Liver (tissue), 8 donors: ENCODE measurements at regions not wholly inside any gene's neighbourhood (a gene's known extent, or its start where the extent isn't known, plus 50 kb on each side); places are given as distances from the start of the nearest gene placed in this dataset.
A peak's percentile ranks its signal among the peaks of the same experiment; 100 is the strongest.

Source experiments
- DNase-seq: peaks from one replicate; pipeline ENCODE4 v3.0.0-alpha.2; 2017; ENCODE audit warnings: low spot score
- H3K27ac ChIP-seq, 2 donors: one replicate each; pipeline ENCODE4 v1.7.0; 2013; ENCODE audit warnings: inconsistent platforms in 2 of 2, low read length in 2 of 2, control low read depth in 1 of 2, low read depth in 1 of 2, mild to moderate bottlenecking in 1 of 2
- H3K27me3 ChIP-seq, 4 donors: one replicate each; pipeline versions ENCODE4 v1.6.1 to v1.7.0; 2013; ENCODE audit warnings: low read length in 3 of 4, inconsistent platforms in 1 of 4, mild to moderate bottlenecking in 1 of 4, moderate library complexity in 1 of 4; ENCODE audit not compliant: control insufficient read depth in 4 of 4, insufficient read depth in 4 of 4
- H3K36me3 ChIP-seq, 4 donors: one replicate each; pipeline versions ENCODE4 v1.6.1 to v1.7.0; 2013; ENCODE audit warnings: low read length in 3 of 4, mild to moderate bottlenecking in 3 of 4, low read depth in 1 of 4, moderate library complexity in 1 of 4; ENCODE audit not compliant: control insufficient read depth in 4 of 4, insufficient read depth in 3 of 4
- H3K4me1 ChIP-seq, 4 donors: one replicate each; pipeline versions ENCODE4 v1.6.1 to v1.7.0; 2013; ENCODE audit warnings: low read length in 3 of 4, mild to moderate bottlenecking in 3 of 4, moderate library complexity in 1 of 4; ENCODE audit not compliant: control insufficient read depth in 4 of 4, insufficient read depth in 4 of 4
- H3K4me3 ChIP-seq, 3 donors: one replicate each; pipeline versions ENCODE4 v1.6.1 to v1.7.0; 2013; ENCODE audit warnings: low read length in 3 of 3, control low read depth in 1 of 3, low read depth in 1 of 3, mild to moderate bottlenecking in 1 of 3
- H3K9ac ChIP-seq, 2 donors: one replicate each; pipeline ENCODE4 v1.7.0; 2013; ENCODE audit warnings: low read length in 2 of 2, mild to moderate bottlenecking in 2 of 2, moderate library complexity in 2 of 2, control low read depth in 1 of 2, low read depth in 1 of 2
- H3K9me3 ChIP-seq, 4 donors: one replicate each; pipeline versions ENCODE4 v1.6.1 to v1.7.0; 2013; ENCODE audit warnings: low read length in 3 of 4; ENCODE audit not compliant: control insufficient read depth in 4 of 4
- FOXA1 ChIP-seq: IDR thresholded peaks from 2 replicates; pipeline ENCODE4 v1.6.1; 2016; ENCODE audit warnings: antibody characterized with exemption
- FOXA2 ChIP-seq: IDR thresholded peaks from 2 replicates; pipeline ENCODE4 v1.6.1; 2016; ENCODE audit warnings: antibody characterized with exemption
- HNF4A ChIP-seq, 2 donors: conservative IDR thresholded peaks; 2 replicates each; pipeline ENCODE4 v1.6.1; 2016; ENCODE audit warnings: antibody characterized with exemption in 2 of 2, mild to moderate bottlenecking in 2 of 2
- HNF4G ChIP-seq: IDR thresholded peaks from 2 replicates; pipeline ENCODE4 v1.6.1; 2016; ENCODE audit warnings: antibody characterized with exemption
- JUND ChIP-seq, 2 donors: IDR thresholded peaks; 2 replicates each; pipeline ENCODE4 v1.6.1; 2016; ENCODE audit warnings: antibody characterized with exemption in 2 of 2
- NR2F2 ChIP-seq: IDR thresholded peaks from 2 replicates; pipeline ENCODE4 v1.6.1; 2016; ENCODE audit warnings: antibody characterized with exemption
- RAD21 ChIP-seq, 2 donors: IDR thresholded peaks; 2 replicates each; pipeline ENCODE4 v1.6.1; 2016; ENCODE audit warnings: antibody characterized with exemption in 2 of 2, mild to moderate bottlenecking in 2 of 2
- SP1 ChIP-seq: IDR thresholded peaks from 2 replicates; pipeline ENCODE4 v1.6.1; 2018; ENCODE audit warnings: antibody characterized with exemption, mild to moderate bottlenecking
- TAF1 ChIP-seq: conservative IDR thresholded peaks from 2 replicates; pipeline ENCODE4 v1.6.1; 2016; ENCODE audit warnings: antibody characterized with exemption, mild to moderate bottlenecking
- YY1 ChIP-seq: IDR thresholded peaks from 2 replicates; pipeline ENCODE4 v1.6.1; 2016; ENCODE audit warnings: antibody characterized with exemption, mild to moderate bottlenecking
- WGBS: extraction: QIAGEN DNeasy Blood & Tissue Kit; methylation state at CpG from one replicate; pipeline ENCODE4 v1.1.7; 2013; 5-methylcytosine and 5-hydroxymethylcytosine counted together
- TF ChIP-seq, protein P1 (sequence below): IDR thresholded peaks from 2 replicates; pipeline ENCODE4 v1.6.1; 2016; ENCODE audit warnings: antibody characterized with exemption
- TF ChIP-seq, protein P2 (sequence below): fragments of 150-350 bp; IDR thresholded peaks from 2 replicates; pipeline ENCODE4 v1.5.1; 2017; ENCODE audit warnings: improper control_type of control experiment, low read depth, low read length; ENCODE audit not compliant: missing input control
- TF ChIP-seq, protein P3 (sequence below): IDR thresholded peaks from 2 replicates; pipeline ENCODE4 v1.6.1; 2016; ENCODE audit warnings: antibody characterized with exemption, mild to moderate bottlenecking
- TF ChIP-seq, protein P4 (sequence below): IDR thresholded peaks from 2 replicates; pipeline ENCODE4 v1.6.1; 2016; ENCODE audit warnings: antibody characterized with exemption
- donor health status: healthy.
- donor health status: healthy.
- donor health status: healthy.
- donor health status: healthy.
- donor health status: healthy.

DNA sequence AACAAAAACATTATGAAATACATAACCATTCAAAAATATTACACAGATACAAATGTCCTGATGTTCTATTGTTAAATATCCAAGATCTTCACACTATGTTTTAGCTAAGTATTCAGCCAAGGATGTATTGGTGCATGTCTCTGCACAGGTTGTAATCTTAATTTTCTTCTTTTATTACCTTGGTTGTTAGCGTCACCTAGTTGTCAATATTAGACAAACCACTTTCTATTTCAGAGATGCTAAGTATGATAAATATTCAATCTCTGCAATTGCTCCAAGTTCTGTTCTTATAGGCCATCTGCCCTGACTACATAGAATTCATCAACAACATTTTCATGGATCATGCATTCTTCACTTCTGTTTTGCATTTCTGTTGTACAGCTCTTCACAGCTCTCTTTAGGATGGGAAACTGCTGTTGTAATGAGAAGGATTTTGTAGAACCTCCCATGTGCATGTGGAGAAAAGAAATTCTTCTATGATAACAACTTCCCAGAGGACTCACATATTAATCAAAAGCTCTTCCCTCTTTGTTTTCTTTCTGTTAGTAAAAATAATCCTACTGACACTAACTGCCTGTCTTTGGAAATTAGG, 380.1 kb downstream of the NUF2 start:
- H3K27ac ChIP-seq, result no peak overlapping the region
- no peak overlapping the region for H3K4me3 ChIP-seq
- H3K9ac ChIP-seq, result no peak overlapping the region
- 78% methylated on average over 1 of the region's 1 CpG for WGBS
- H3K27me3 ChIP-seq, result peaks cover 0 to 5% (median 2%) of the 10 kb centered on the region in 4 donors
- H3K36me3 ChIP-seq, result no peaks in the 10 kb centered on the region
- H3K9me3 ChIP-seq, result no peaks in the 10 kb centered on the region
- H3K4me1 ChIP-seq, result no peaks in the 10 kb centered on the region
- TF ChIP-seq SP1 (no peak), YY1 (no peak), FOXA1 (no peak), HNF4G (no peak), NR2F2 (no peak), RAD21 (IDR thresholded peaks at IDR 0.05) (peak; percentile 25 to 72)
- TF ChIP-seq, protein P1, sequence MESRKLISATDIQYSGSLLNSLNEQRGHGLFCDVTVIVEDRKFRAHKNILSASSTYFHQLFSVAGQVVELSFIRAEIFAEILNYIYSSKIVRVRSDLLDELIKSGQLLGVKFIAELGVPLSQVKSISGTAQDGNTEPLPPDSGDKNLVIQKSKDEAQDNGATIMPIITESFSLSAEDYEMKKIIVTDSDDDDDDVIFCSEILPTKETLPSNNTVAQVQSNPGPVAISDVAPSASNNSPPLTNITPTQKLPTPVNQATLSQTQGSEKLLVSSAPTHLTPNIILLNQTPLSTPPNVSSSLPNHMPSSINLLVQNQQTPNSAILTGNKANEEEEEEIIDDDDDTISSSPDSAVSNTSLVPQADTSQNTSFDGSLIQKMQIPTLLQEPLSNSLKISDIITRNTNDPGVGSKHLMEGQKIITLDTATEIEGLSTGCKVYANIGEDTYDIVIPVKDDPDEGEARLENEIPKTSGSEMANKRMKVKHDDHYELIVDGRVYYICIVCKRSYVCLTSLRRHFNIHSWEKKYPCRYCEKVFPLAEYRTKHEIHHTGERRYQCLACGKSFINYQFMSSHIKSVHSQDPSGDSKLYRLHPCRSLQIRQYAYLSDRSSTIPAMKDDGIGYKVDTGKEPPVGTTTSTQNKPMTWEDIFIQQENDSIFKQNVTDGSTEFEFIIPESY, result no peak
- TF ChIP-seq, protein P2, sequence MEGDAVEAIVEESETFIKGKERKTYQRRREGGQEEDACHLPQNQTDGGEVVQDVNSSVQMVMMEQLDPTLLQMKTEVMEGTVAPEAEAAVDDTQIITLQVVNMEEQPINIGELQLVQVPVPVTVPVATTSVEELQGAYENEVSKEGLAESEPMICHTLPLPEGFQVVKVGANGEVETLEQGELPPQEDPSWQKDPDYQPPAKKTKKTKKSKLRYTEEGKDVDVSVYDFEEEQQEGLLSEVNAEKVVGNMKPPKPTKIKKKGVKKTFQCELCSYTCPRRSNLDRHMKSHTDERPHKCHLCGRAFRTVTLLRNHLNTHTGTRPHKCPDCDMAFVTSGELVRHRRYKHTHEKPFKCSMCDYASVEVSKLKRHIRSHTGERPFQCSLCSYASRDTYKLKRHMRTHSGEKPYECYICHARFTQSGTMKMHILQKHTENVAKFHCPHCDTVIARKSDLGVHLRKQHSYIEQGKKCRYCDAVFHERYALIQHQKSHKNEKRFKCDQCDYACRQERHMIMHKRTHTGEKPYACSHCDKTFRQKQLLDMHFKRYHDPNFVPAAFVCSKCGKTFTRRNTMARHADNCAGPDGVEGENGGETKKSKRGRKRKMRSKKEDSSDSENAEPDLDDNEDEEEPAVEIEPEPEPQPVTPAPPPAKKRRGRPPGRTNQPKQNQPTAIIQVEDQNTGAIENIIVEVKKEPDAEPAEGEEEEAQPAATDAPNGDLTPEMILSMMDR, result peak; percentile 7
- no peak for DNase-seq

DNA sequence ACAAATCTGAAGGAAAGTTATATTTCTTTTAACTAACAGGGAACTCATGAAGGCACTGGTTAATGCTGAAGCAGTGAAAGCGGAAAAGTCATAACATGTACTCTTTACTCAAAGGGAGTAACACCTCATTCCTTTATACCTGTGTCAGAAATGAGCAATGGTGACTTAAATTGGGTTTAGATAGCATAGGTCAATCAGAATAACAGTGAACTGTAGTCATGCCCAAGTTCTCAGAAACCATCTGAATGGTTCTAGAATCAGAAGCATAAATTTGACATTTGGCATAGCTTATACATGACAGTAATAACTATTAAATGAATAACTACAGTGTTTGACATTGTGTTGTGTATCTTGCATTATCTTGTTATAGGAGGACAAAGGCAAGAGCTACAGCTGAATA, 382.0 kb downstream of the NUF2 start:
- WGBS, result 79% methylated on average over 1 of the region's 1 CpG

More for the DNA sequence above, 382.0 kb downstream of the NUF2 start:
- Histone ChIP-seq H3K9me3 (no peaks in the 10 kb centered on the region), H3K4me3 (no peak overlapping the region), H3K27ac (no peak overlapping the region), H3K4me1 (no peaks in the 10 kb centered on the region), H3K27me3 (peaks cover 0 to 5% (median 2%) of the 10 kb centered on the region in 4 donors), H3K9ac (no peak overlapping the region), H3K36me3 (no peaks in the 10 kb centered on the region)
- no peak for DNase-seq
- no peak for TF ChIP-seq FOXA2
- TF ChIP-seq, protein P2, result no peak
- no peak for TF ChIP-seq HNF4A (conservative IDR thresholded peaks at IDR 0.05)
- no peak for TF ChIP-seq YY1
- TF ChIP-seq, protein P3, sequence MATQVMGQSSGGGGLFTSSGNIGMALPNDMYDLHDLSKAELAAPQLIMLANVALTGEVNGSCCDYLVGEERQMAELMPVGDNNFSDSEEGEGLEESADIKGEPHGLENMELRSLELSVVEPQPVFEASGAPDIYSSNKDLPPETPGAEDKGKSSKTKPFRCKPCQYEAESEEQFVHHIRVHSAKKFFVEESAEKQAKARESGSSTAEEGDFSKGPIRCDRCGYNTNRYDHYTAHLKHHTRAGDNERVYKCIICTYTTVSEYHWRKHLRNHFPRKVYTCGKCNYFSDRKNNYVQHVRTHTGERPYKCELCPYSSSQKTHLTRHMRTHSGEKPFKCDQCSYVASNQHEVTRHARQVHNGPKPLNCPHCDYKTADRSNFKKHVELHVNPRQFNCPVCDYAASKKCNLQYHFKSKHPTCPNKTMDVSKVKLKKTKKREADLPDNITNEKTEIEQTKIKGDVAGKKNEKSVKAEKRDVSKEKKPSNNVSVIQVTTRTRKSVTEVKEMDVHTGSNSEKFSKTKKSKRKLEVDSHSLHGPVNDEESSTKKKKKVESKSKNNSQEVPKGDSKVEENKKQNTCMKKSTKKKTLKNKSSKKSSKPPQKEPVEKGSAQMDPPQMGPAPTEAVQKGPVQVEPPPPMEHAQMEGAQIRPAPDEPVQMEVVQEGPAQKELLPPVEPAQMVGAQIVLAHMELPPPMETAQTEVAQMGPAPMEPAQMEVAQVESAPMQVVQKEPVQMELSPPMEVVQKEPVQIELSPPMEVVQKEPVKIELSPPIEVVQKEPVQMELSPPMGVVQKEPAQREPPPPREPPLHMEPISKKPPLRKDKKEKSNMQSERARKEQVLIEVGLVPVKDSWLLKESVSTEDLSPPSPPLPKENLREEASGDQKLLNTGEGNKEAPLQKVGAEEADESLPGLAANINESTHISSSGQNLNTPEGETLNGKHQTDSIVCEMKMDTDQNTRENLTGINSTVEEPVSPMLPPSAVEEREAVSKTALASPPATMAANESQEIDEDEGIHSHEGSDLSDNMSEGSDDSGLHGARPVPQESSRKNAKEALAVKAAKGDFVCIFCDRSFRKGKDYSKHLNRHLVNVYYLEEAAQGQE, result no peak
- TF ChIP-seq JUND (IDR thresholded peaks at IDR 0.05), result no peak
- TF ChIP-seq TAF1, result no peak
- no peak for TF ChIP-seq HNF4G
- TF ChIP-seq, protein P4, sequence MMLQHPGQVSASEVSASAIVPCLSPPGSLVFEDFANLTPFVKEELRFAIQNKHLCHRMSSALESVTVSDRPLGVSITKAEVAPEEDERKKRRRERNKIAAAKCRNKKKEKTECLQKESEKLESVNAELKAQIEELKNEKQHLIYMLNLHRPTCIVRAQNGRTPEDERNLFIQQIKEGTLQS, result no peak
- TF ChIP-seq, protein P1, result no peak
- no peak for TF ChIP-seq RAD21 (IDR thresholded peaks at IDR 0.05)
